Transverse colon (tissue), 4 donors: ENCODE measurements at regions not wholly inside any gene's neighbourhood (a gene's known extent, or its start where the extent isn't known, plus 50 kb on each side); places are given as distances from the start of the nearest gene placed in this dataset.

Experiments
- DNase-seq: peaks from one replicate; pipeline ENCODE4 v3.0.0-alpha.2; 2019
- H3K27ac ChIP-seq, 4 donors: fragments of 200-600 bp; sonication (generic); 2 replicates each; pipeline ENCODE4 v1.5.1; 2016 to 2018; ENCODE audit warnings: inconsistent platforms in 4 of 4
- H3K27me3 ChIP-seq: fragments of 200-600 bp; sonication (generic); 2 replicates; pipeline ENCODE4 v1.5.1; 2017; ENCODE audit warnings: inconsistent platforms
- H3K36me3 ChIP-seq, 4 donors: fragments of 200-600 bp; sonication (generic); 2 replicates each; pipeline ENCODE4 v1.5.1; 2017 to 2019; ENCODE audit warnings: inconsistent platforms in 4 of 4
- H3K4me1 ChIP-seq, 4 donors: fragments of 200-600 bp; sonication (generic); 2 replicates each; pipeline ENCODE4 v1.5.1; 2017 to 2020; ENCODE audit warnings: inconsistent platforms in 4 of 4
- H3K4me3 ChIP-seq, 4 donors: fragments of 200-600 bp; sonication (generic); 1 replicate in 1 of 4; 2 replicates in 3 of 4; pipeline versions ENCODE4 v1.5.1 to v1.6.1; 2017 to 2019; ENCODE audit warnings: inconsistent platforms in 4 of 4
- H3K9me3 ChIP-seq, 2 donors: fragments of 200-600 bp; sonication (generic); 2 replicates each; pipeline ENCODE4 v1.5.1; 2017 to 2019; ENCODE audit warnings: inconsistent platforms in 2 of 2
- EP300 ChIP-seq: sonication (generic); formaldehyde crosslinking; IDR thresholded peaks from one replicate; pipeline ENCODE4 v1.6.1; 2017; ENCODE audit warnings: antibody characterized with exemption, low read depth
- POLR2A ChIP-seq: fragments of 450-650 bp; IDR thresholded peaks from one replicate; pipeline ENCODE4 v1.6.1; 2016; ENCODE audit warnings: antibody characterized with exemption, mild to moderate bottlenecking, moderate library complexity
- POLR2AphosphoS5 ChIP-seq, 3 donors: sonication (generic); formaldehyde crosslinking; IDR thresholded peaks; one replicate each; pipeline ENCODE4 v1.6.1; 2016; ENCODE audit warnings: antibody characterized with exemption in 3 of 3
- WGBS, 2 donors: methylation state at CpG; one replicate each; pipeline ENCODE4 v1.1.5; 2018; ENCODE audit warnings: low coverage in 1 of 2; 5-methylcytosine and 5-hydroxymethylcytosine counted together
- in situ Hi-C, 4 donors: fragments of 200-750 bp; cut with MboI; loops; one replicate each; pipeline versions ENCODE4 v1.15.0 to v1.15.1; 2017; ENCODE audit warnings: low sequenced_read_pairs in 3 of 4, low pct_ligation_motif_present in 1 of 4, low pct_unique_long_range_greater_than_20kb in 1 of 4
- intact Hi-C: fragments of 100-400 bp; cut with DNase I; formaldehyde crosslinking; loops from one replicate; pipeline ENCODE4 v1.15.1; 2023; ENCODE audit warnings: low total_unique reads
- TF ChIP-seq, protein P1 (sequence below), 5 experiments: fragments of 200-600 bp in 3 of 5; fragments of 450-650 bp in 2 of 5; sonication (generic) in 3 of 5; IDR thresholded peaks; 1 replicate in 2 of 5; 2 replicates in 3 of 5; pipeline ENCODE4 v1.5.1; 2016 to 2017; ENCODE audit warnings: antibody characterized with exemption in 5 of 5, inconsistent platforms in 3 of 5, mild to moderate bottlenecking in 2 of 5, moderate library complexity in 1 of 5

DNA sequence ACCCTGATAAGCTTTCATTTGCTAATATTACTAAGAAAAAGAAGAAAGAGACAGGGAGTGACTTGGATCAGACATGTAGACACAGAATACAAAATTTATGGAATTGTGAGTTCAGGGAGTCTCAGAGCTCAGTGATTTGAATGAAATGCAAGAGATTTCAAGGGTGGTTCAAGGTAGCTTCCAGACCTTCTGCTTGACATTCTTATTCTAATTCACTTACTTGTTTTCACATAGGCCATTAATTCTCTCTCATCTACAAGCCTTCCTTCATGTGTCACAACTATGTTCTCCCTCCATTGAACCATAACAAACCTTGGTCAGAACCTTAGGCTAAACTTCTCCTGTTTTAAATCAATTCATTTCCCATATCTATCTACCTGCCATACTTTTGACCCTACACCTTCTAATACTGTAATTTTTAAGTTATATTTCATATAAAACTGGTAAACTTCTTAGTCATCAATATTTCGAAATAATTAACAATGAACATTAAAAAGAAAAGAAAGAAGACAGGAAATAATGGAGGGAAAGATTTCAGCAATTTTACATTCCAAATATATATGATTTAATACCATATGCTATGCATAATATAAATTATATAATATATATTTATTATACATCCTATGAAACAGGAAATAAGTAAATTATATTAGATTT is 139.2 kb upstream of the PDE1A start:
- Histone ChIP-seq H3K27me3 (no peaks in the 10 kb centered on the region), H3K4me3 (no peak overlapping the region), H3K9me3 (no peaks in the 10 kb centered on the region), H3K36me3 (no peaks in the 10 kb centered on the region), H3K4me1 (no peaks in the 10 kb centered on the region), H3K27ac (no peak overlapping the region)
- 77 to 80% methylated on average over 1 of the region's 1 CpG for whole genome bisulfite sequencing, 2 donors
- in situ Hi-C loops, result no loop called here
- intact Hi-C loops, result no loop called here
- no peak for DNase-seq
- no peak for TF ChIP-seq POLR2AphosphoS5 (IDR thresholded peaks at IDR 0.05)
- no peak for TF ChIP-seq EP300
- TF ChIP-seq, protein P1, sequence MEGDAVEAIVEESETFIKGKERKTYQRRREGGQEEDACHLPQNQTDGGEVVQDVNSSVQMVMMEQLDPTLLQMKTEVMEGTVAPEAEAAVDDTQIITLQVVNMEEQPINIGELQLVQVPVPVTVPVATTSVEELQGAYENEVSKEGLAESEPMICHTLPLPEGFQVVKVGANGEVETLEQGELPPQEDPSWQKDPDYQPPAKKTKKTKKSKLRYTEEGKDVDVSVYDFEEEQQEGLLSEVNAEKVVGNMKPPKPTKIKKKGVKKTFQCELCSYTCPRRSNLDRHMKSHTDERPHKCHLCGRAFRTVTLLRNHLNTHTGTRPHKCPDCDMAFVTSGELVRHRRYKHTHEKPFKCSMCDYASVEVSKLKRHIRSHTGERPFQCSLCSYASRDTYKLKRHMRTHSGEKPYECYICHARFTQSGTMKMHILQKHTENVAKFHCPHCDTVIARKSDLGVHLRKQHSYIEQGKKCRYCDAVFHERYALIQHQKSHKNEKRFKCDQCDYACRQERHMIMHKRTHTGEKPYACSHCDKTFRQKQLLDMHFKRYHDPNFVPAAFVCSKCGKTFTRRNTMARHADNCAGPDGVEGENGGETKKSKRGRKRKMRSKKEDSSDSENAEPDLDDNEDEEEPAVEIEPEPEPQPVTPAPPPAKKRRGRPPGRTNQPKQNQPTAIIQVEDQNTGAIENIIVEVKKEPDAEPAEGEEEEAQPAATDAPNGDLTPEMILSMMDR (IDR thresholded peaks at IDR 0.05), result no peak
- no peak for TF ChIP-seq POLR2A

DNA sequence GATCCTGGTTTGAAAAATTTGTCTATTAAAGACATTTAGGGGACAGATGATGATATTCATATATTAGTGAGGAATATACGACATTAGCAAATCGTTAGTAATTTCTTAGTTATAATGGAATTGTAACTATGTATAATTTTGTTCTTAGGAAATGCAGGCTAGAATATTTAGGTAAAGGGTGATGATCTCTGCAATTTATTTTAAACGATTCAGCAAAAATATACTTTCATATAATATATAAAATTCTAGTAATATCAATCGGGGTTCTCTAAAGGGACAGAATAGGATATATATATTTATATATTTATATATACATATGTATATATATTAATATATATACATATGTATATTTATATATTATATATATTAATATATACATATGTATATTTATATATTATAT is 142.5 kb upstream of the DNAJC10 start:
- in situ Hi-C loops, result no loop called here
- no peak overlapping the region for H3K27ac ChIP-seq
- no peak overlapping the region for H3K4me3 ChIP-seq
- 86 to 94% methylated on average over 4 of the region's 4 CpGs for WGBS, 2 donors
- TF ChIP-seq, protein P1 (IDR thresholded peaks at IDR 0.05), result no peak
- no peak for TF ChIP-seq POLR2A
- TF ChIP-seq POLR2AphosphoS5 (IDR thresholded peaks at IDR 0.05), result no peak
- no peak for TF ChIP-seq EP300
- H3K36me3 ChIP-seq, result no peaks in the 10 kb centered on the region
- H3K4me1 ChIP-seq, result no peaks in the 10 kb centered on the region
- no peaks in the 10 kb centered on the region for H3K9me3 ChIP-seq
- DNase-seq, result no peak
- no peaks in the 10 kb centered on the region for H3K27me3 ChIP-seq
- intact Hi-C loops, result no loop called here

DNA sequence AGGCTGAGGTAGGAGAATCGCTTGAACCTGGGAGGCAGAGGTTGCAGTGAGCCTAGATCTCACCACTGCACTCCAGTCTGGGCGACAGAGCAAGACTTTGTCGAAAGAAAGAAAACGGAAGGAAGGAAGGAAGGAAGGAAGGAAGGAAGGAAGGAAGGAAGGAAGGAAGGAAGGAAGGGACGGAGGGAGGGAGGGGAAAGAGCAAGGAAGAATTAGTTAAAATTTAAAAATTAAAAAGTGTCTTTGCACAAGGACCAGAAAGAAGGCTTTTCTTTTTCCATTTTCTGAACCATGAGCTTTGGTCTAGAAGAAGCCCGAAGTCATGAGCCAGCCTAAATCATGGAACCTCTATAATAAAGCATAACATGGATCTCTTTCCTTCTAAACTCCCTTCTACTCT is 138.2 kb upstream of the DNAJC10 start:
- no peak for TF ChIP-seq POLR2A
- TF ChIP-seq, protein P1 (IDR thresholded peaks at IDR 0.05), result no peak
- H3K36me3 ChIP-seq, result no peaks in the 10 kb centered on the region
- DNase-seq, result no peak
- intact Hi-C loops (no loop called here), in situ Hi-C loops (no loop called here)
- H3K27me3 ChIP-seq, result no peaks in the 10 kb centered on the region
- no peaks in the 10 kb centered on the region for H3K9me3 ChIP-seq
- no peaks in the 10 kb centered on the region for H3K4me1 ChIP-seq
- H3K4me3 ChIP-seq, result no peak overlapping the region
- 89 to 92% methylated on average over 6 of the region's 6 CpGs for WGBS, 2 donors
- no peak overlapping the region for H3K27ac ChIP-seq

DNA sequence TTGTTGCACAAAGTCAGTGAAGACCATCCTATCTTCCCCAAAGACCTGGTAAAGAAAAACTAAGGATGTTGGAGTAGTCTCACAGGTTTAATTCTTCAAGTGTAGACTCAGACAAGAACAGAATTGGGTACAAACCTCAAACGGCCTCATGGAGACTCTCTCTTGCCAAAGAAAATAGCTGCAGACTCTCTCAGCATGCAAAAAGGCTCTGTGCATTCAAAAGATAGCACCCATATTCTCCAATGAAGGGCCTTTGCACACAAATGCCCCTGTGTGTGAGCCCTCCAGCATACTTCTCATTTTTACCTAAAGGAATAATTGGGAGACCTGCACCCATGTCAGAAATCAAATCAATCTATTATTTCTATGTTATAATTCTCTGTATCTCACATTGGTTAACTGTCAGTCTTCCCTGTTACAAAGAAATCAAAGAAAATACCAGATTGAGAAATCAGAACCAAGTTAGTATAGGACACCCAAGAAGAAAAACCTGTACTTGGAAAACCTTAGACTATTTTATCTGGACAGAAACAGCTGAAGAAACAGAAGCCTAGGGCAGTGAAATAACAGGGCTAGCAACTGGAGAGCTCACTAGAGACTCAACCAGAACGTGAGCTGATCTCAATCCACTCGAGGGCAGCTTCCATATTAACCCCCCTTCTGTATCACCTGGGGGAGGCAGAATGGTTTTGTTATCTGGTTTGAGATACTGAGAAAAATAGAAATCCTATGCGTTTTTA is 134.7 kb upstream of the DNAJC10 start:
- Histone ChIP-seq H3K27me3 (no peaks in the 10 kb centered on the region), H3K9me3 (no peaks in the 10 kb centered on the region), H3K4me3 (no peak overlapping the region), H3K36me3 (no peaks in the 10 kb centered on the region), H3K27ac (no peak overlapping the region), H3K4me1 (no peaks in the 10 kb centered on the region)
- no peak for TF ChIP-seq POLR2A
- TF ChIP-seq, protein P1 (IDR thresholded peaks at IDR 0.05), result no peak
- TF ChIP-seq EP300, result no peak
- TF ChIP-seq POLR2AphosphoS5 (IDR thresholded peaks at IDR 0.05), result no peak
- intact Hi-C loops, result no loop called here
- WGBS, 2 donors, result 65 to 78% methylated on average over 4 of the region's 4 CpGs
- in situ Hi-C loops, result no loop called here
- DNase-seq, result no peak
